ENCODE measurements at regions not wholly inside any gene's neighbourhood (a gene's known extent, or its start where the extent isn't known, plus 50 kb on each side); places are given as distances from the start of the nearest gene placed in this dataset.

GRCh38 chr18:8952769-8953760 lies 149.4 kb upstream of the NDUFV2 start:
- Histone ChIP-seq H3K36me3 (replicated peaks in 1 of 2; ENCODE audit: insufficient read depth in 1 of 2, low read depth in 2 of 2) (no peaks in the 10 kb centered on the region), H3K9me3 (no peaks in the 10 kb centered on the region), H3K4me1 (no peaks in the 10 kb centered on the region), H3K27me3 (no peaks in the 10 kb centered on the region), H3K27ac (no peak overlapping the region), H3K4me3 (no peak overlapping the region)
- intact Hi-C loops (cut with DNase I), result no loop called here
- ATAC-seq (peak; percentile 24), DNase-seq (peak in 1 of 4 donors; percentile 13)
- no peak for TF ChIP-seq CTCF (IDR thresholded peaks at IDR 0.05)
- TF ChIP-seq POLR2A (IDR thresholded peaks at IDR 0.05), result no peak
- 82 to 84% methylated on average over 10 of the region's 10 CpGs for WGBS, 2 donors

DNA sequence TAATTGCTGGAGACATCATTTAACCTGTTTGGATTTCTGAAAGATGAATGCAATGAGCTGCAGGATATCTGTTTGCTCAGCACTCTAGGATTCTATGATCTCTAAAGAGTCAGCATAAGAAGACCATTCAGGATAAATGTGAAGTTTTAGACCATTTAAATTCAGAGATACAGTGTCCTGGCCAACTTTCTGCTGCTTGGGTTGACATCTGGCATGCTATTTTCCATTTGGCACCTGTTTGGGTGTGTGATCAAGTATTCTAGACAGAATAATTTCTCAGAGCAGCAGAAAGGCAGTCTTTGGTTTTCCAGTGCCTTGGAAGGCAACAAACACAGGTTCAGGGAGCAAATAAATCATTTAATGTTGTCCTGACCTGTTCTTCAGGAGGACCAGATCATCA lies 144.8 kb upstream of the NDUFV2 start:
- TF ChIP-seq CTCF (IDR thresholded peaks at IDR 0.05) (no peak), POLR2A (IDR thresholded peaks at IDR 0.05) (no peak)
- H3K4me1 ChIP-seq, result peaks cover 24% of the 10 kb centered on the region
- no peak overlapping the region for H3K27ac ChIP-seq
- ATAC-seq, result no peak
- H3K36me3 ChIP-seq (replicated peaks in 1 of 2; ENCODE audit: insufficient read depth in 1 of 2, low read depth in 2 of 2), result no peaks in the 10 kb centered on the region
- H3K9me3 ChIP-seq, result no peaks in the 10 kb centered on the region
- intact Hi-C loops (cut with DNase I), result no loop called here
- H3K4me3 ChIP-seq, result no peak overlapping the region
- no peak for DNase-seq
- no peaks in the 10 kb centered on the region for H3K27me3 ChIP-seq

DNA sequence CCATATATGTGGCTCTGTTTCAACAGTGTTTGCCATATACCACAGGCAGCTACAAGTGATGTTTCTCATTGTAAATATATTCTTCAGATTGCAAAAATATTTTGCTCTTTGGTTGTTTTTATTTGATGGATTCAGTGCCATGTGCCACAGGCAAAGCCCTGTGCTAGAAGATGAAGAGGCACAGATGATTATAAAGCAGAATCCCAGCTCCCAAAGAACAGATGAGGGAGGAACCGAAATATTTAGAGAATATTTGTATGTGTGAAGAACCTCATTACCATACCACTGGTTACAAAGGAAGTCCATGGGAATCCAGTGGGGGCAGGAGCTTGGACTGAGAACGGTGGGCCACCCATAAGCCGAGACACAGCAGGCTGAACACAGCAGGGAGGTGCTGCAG lies 143.8 kb upstream of the NDUFV2 start:
- WGBS, 2 donors, result 85 to 96% methylated on average over 3 of the region's 3 CpGs
- intact Hi-C loops (cut with DNase I), result no loop called here
- no peak for ATAC-seq
- Histone ChIP-seq H3K36me3 (replicated peaks in 1 of 2; ENCODE audit: insufficient read depth in 1 of 2, low read depth in 2 of 2) (no peaks in the 10 kb centered on the region), H3K4me1 (peaks cover 24% of the 10 kb centered on the region), H3K27me3 (no peaks in the 10 kb centered on the region), H3K4me3 (no peak overlapping the region), H3K9me3 (no peaks in the 10 kb centered on the region), H3K27ac (peak overlapping the region in 1 of 4 donors; percentile 23)
- no peak for DNase-seq
- TF ChIP-seq POLR2A (IDR thresholded peaks at IDR 0.05) (no peak), CTCF (IDR thresholded peaks at IDR 0.05) (no peak)

DNA sequence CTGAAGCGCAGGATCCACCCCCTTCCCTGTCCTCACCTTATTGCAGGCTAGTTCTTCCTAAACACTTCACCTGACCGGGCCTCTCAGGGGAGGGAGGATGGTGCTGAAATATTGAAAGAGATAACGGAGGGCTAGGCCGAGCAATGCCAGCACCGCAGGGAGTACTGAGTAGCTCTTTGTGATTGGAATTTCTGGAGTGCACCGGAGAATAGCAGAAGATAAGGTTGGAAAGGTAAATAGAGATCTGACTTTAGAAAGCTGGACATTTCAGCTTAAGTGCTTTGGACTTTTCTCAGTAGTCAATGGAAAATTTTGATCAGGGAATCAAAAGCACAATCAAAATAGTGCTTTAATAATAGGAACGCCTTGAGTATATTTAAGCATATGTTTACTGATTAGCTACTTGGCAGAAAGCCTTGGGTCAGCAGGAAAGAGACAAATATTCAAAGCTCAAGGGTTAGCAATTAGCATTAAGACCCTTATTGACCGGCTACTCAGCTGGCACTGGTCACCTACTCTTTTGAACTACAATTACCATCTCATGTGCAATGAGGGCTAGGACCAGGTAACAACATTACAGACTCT lies 142.9 kb upstream of the NDUFV2 start:
- intact Hi-C loops (cut with DNase I), result no loop called here
- Histone ChIP-seq H3K27me3 (no peaks in the 10 kb centered on the region), H3K36me3 (replicated peaks in 1 of 2; ENCODE audit: insufficient read depth in 1 of 2, low read depth in 2 of 2) (no peaks in the 10 kb centered on the region), H3K9me3 (no peaks in the 10 kb centered on the region), H3K27ac (peak overlapping the region in 3 of 4 donors; percentile 27 to 60 (median 49)), H3K4me1 (peaks cover 24% of the 10 kb centered on the region), H3K4me3 (no peak overlapping the region)
- ATAC-seq (peak; percentile 37), DNase-seq (no peak)
- 25 to 27% methylated on average over 8 of the region's 8 CpGs for WGBS, 2 donors
- TF ChIP-seq POLR2A (IDR thresholded peaks at IDR 0.05), result no peak
- TF ChIP-seq CTCF (IDR thresholded peaks at IDR 0.05), result no peak
